H1 (cell line): ENCODE measurements at regions not wholly inside any gene's neighbourhood (a gene's known extent, or its start where the extent isn't known, plus 50 kb on each side); places are given as distances from the start of the nearest gene placed in this dataset.

Experiments
- GTF2F1 ChIP-seq: IDR thresholded peaks from 2 replicates; pipeline ENCODE4 v1.6.1; 2012; ENCODE audit warnings: low read depth, low read length, improper control_type of control experiment, borderline replicate concordance
- TAF1 ChIP-seq: IDR thresholded peaks from 2 replicates; pipeline ENCODE4 v1.6.1; 2011; ENCODE audit warnings: mild to moderate bottlenecking, low read depth, low read length
- TEAD4 ChIP-seq: IDR thresholded peaks from 2 replicates; pipeline ENCODE4 v1.6.1; 2012; ENCODE audit warnings: low read depth, low read length, inconsistent platforms, mixed read lengths

DNA sequence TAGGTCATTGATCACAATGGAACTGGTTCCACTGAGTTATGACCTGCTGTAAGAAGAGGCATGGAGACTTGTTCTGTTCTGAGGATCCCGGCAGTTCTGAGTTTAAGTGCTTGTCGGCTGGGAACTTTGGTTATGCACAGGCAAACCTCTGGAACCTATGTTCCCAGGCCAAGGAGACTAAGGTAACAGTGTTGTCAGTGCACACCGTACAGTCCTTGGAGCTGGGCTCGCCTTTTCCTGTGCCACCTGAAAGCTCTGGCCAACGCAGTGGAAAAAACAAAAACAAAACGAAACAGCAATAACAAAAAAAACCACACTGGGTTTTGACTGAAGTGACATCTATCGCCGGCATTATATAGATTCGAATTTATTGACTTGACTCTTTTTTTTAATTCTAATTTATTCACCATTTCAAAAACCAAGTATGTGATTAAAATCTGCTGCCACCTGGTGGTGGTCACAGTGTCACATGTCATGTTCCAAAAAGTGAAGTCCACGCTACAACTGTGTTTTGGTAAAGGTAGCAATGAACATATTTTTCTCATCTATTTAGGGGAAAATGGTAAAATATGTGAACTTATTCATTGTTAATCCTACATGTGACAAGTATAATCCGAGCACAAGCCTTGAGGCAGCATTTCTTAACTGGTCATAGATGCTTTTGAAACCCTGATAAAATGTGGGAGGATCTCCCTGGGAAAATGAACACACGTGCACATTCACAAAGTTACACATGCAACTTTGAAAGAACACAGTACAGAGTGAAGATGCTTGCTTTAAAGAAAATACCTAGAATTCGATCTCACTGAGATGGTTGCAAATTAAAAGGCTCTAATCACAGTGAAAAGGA lies 113.8 kb upstream of the PPP2R2D start (continued):
- TF ChIP-seq TEAD4, result no peak
- no peak for TF ChIP-seq GTF2F1
- no peak for TF ChIP-seq TAF1
